Hepatocyte (in vitro differentiated cells): ENCODE measurements at regions not wholly inside any gene's neighbourhood (a gene's known extent, or its start where the extent isn't known, plus 50 kb on each side); places are given as distances from the start of the nearest gene placed in this dataset.
A peak's percentile ranks its signal among the peaks of the same experiment; 100 is the strongest.

ENCODE experiments used
- DNase-seq: peaks from one replicate; pipeline ENCODE4 v3.0.0-alpha.2; 2016; ENCODE audit warnings: low spot score
- H2AFZ ChIP-seq: fragments of 200-600 bp; sonication (generic); 2 replicates; pipeline ENCODE4 v1.6.0; 2016; ENCODE audit warnings: antibody characterized with exemption, mild to moderate bottlenecking
- H3K27ac ChIP-seq: fragments of 200-600 bp; sonication (generic); 2 replicates; pipeline ENCODE4 v1.5.1; 2016; ENCODE audit warnings: mild to moderate bottlenecking
- H3K27me3 ChIP-seq: fragments of 200-600 bp; sonication (generic); 2 replicates; pipeline ENCODE4 v1.6.1; 2016
- H3K36me3 ChIP-seq: fragments of 200-600 bp; sonication (generic); replicated peaks from 2 replicates; pipeline ENCODE4 v1.5.1; 2016; ENCODE audit warnings: low read depth; ENCODE audit not compliant: insufficient read depth
- H3K4me1 ChIP-seq: fragments of 200-600 bp; sonication (generic); 2 replicates; pipeline ENCODE4 v1.5.1; 2016; ENCODE audit warnings: mild to moderate bottlenecking, moderate library complexity; ENCODE audit not compliant: insufficient read depth
- H3K4me2 ChIP-seq: fragments of 200-600 bp; sonication (generic); 2 replicates; pipeline ENCODE4 v1.6.0; 2016
- H3K4me3 ChIP-seq: fragments of 200-600 bp; sonication (generic); 2 replicates; pipeline ENCODE4 v1.5.1; 2016; ENCODE audit warnings: mild to moderate bottlenecking
- H3K79me2 ChIP-seq: fragments of 200-600 bp; sonication (generic); 2 replicates; pipeline ENCODE4 v1.6.0; 2017; ENCODE audit warnings: mild to moderate bottlenecking
- H3K9me2 ChIP-seq: fragments of 200-600 bp; sonication (generic); replicated peaks from 2 replicates; pipeline ENCODE4 v1.6.0; 2017; ENCODE audit warnings: mild to moderate bottlenecking; ENCODE audit not compliant: insufficient read depth
- H3K9me3 ChIP-seq: fragments of 200-600 bp; sonication (generic); 2 replicates; pipeline ENCODE4 v1.5.1; 2016; ENCODE audit warnings: low read depth, mild to moderate bottlenecking
- H4K20me1 ChIP-seq: fragments of 200-600 bp; sonication (generic); 2 replicates; pipeline ENCODE4 v1.6.0; 2016; ENCODE audit warnings: mild to moderate bottlenecking; ENCODE audit not compliant: insufficient read depth, poor library complexity, severe bottlenecking
- CTCF ChIP-seq: fragments of 200-600 bp; sonication (generic); IDR thresholded peaks from 2 replicates; pipeline ENCODE4 v1.5.1; 2016; ENCODE audit warnings: antibody characterized with exemption, mild to moderate bottlenecking; ENCODE audit not compliant: poor library complexity
- EZH2 ChIP-seq: fragments of 200-600 bp; sonication (generic); IDR thresholded peaks from 2 replicates; pipeline ENCODE4 v1.6.1; 2016; ENCODE audit warnings: antibody characterized with exemption, mild to moderate bottlenecking, borderline replicate concordance
- EZH2phosphoT487 ChIP-seq: fragments of 200-600 bp; sonication (generic); IDR thresholded peaks from one replicate; pipeline ENCODE4 v1.6.1; 2018; ENCODE audit warnings: antibody characterized with exemption, mild to moderate bottlenecking, low read depth, moderate library complexity; ENCODE audit not compliant: unreplicated experiment, severe bottlenecking
- WGBS: methylation state at CpG from one replicate; pipeline ENCODE4 v1.1.6; 2016; ENCODE audit warnings: low lambda C conversion rate; ENCODE audit errors: missing lambda C conversion rate; 5-methylcytosine and 5-hydroxymethylcytosine counted together

GRCh38 chr22:27680636-27681035 lies 120.9 kb downstream of the MN1 start:
- WGBS, result 72% methylated on average over 7 of the region's 7 CpGs
- H3K4me2 ChIP-seq, result no peak overlapping the region

GRCh38 chr22:27681037-27681436 lies 120.5 kb downstream of the MN1 start:
- WGBS, result 83% methylated on average over 3 of the region's 3 CpGs
- no peak for DNase-seq
- no peaks in the 10 kb centered on the region for H3K9me3 ChIP-seq
- no peaks in the 10 kb centered on the region for H3K79me2 ChIP-seq
- H2AFZ ChIP-seq, result no peak overlapping the region
- no peak overlapping the region for H3K27ac ChIP-seq
- H3K4me1 ChIP-seq, result no peaks in the 10 kb centered on the region
- H4K20me1 ChIP-seq, result no peaks in the 10 kb centered on the region
- no peak overlapping the region for H3K4me2 ChIP-seq
- H3K9me2 ChIP-seq, result no peaks in the 10 kb centered on the region
- no peak overlapping the region for H3K4me3 ChIP-seq
- H3K36me3 ChIP-seq, result no peaks in the 10 kb centered on the region
- H3K27me3 ChIP-seq, result no peaks in the 10 kb centered on the region
- TF ChIP-seq CTCF (no peak), EZH2 (no peak), EZH2phosphoT487 (no peak)

More at GRCh38 chr22:27680636-27681035, 120.9 kb downstream of the MN1 start:
- no peak for DNase-seq
- Histone ChIP-seq H4K20me1 (no peaks in the 10 kb centered on the region), H3K27me3 (no peaks in the 10 kb centered on the region), H3K79me2 (no peaks in the 10 kb centered on the region), H3K27ac (no peak overlapping the region), H2AFZ (no peak overlapping the region), H3K4me1 (no peaks in the 10 kb centered on the region), H3K9me3 (no peaks in the 10 kb centered on the region), H3K9me2 (no peaks in the 10 kb centered on the region), H3K4me3 (no peak overlapping the region), H3K36me3 (no peaks in the 10 kb centered on the region)
- TF ChIP-seq EZH2 (no peak), EZH2phosphoT487 (no peak), CTCF (no peak)

- Histone ChIP-seq H3K9me3 (no peaks in the 10 kb centered on the region), H3K4me2 (no peak overlapping the region), H3K27ac (no peak overlapping the region), H2AFZ (no peak overlapping the region), H3K4me3 (no peak overlapping the region), H3K27me3 (no peaks in the 10 kb centered on the region), H4K20me1 (no peaks in the 10 kb centered on the region), H3K36me3 (no peaks in the 10 kb centered on the region), H3K9me2 (no peaks in the 10 kb centered on the region), H3K79me2 (no peaks in the 10 kb centered on the region), H3K4me1 (no peaks in the 10 kb centered on the region)
- DNase-seq, result no peak
- TF ChIP-seq EZH2 (no peak), CTCF (peak; percentile 22)
- WGBS, result 83% methylated on average over 9 of the region's 9 CpGs
Measured at GRCh38 chr22:27682437-27682836, 119.1 kb downstream of the MN1 start.

- Histone ChIP-seq H3K27me3 (no peaks in the 10 kb centered on the region), H3K4me3 (no peak overlapping the region), H3K4me1 (no peaks in the 10 kb centered on the region), H4K20me1 (no peaks in the 10 kb centered on the region), H3K36me3 (no peaks in the 10 kb centered on the region), H3K27ac (no peak overlapping the region), H3K4me2 (no peak overlapping the region), H3K9me2 (no peaks in the 10 kb centered on the region), H2AFZ (no peak overlapping the region), H3K79me2 (no peaks in the 10 kb centered on the region), H3K9me3 (no peaks in the 10 kb centered on the region)
- WGBS, result 77% methylated on average over 9 of the region's 9 CpGs
- no peak for DNase-seq
- TF ChIP-seq EZH2 (no peak), EZH2phosphoT487 (no peak), CTCF (no peak)
Measured at GRCh38 chr22:27684901-27685300, 116.7 kb downstream of the MN1 start.
